SK-N-MC (cell line): ENCODE measurements at regions not wholly inside any gene's neighbourhood (a gene's known extent, or its start where the extent isn't known, plus 50 kb on each side); places are given as distances from the start of the nearest gene placed in this dataset.

ENCODE experiments used
- EZH2 ChIP-seq: fragments of 200-600 bp; sonication (generic); IDR thresholded peaks from one replicate; pipeline ENCODE4 v1.6.1; 2017; ENCODE audit warnings: antibody characterized with exemption
- POLR2AphosphoS5 ChIP-seq: IDR thresholded peaks from 2 replicates; pipeline ENCODE4 v1.6.1; 2012; ENCODE audit warnings: mild to moderate bottlenecking, low read depth, low read length, borderline replicate concordance

- TF ChIP-seq EZH2 (no peak), POLR2AphosphoS5 (no peak)
These were observed 53.1 kb upstream of the CDR2 start for GRCh38 chr16:22427556-22427955.
